T-helper 2 cell (primary cell): ENCODE measurements at regions not wholly inside any gene's neighbourhood (a gene's known extent, or its start where the extent isn't known, plus 50 kb on each side); places are given as distances from the start of the nearest gene placed in this dataset.

Source experiments
- DNase-seq, 5 experiments: peaks; one replicate each; pipeline versions ENCODE4 v3.0.0 to v3.0.0-alpha.2; 2012 to 2022

DNA sequence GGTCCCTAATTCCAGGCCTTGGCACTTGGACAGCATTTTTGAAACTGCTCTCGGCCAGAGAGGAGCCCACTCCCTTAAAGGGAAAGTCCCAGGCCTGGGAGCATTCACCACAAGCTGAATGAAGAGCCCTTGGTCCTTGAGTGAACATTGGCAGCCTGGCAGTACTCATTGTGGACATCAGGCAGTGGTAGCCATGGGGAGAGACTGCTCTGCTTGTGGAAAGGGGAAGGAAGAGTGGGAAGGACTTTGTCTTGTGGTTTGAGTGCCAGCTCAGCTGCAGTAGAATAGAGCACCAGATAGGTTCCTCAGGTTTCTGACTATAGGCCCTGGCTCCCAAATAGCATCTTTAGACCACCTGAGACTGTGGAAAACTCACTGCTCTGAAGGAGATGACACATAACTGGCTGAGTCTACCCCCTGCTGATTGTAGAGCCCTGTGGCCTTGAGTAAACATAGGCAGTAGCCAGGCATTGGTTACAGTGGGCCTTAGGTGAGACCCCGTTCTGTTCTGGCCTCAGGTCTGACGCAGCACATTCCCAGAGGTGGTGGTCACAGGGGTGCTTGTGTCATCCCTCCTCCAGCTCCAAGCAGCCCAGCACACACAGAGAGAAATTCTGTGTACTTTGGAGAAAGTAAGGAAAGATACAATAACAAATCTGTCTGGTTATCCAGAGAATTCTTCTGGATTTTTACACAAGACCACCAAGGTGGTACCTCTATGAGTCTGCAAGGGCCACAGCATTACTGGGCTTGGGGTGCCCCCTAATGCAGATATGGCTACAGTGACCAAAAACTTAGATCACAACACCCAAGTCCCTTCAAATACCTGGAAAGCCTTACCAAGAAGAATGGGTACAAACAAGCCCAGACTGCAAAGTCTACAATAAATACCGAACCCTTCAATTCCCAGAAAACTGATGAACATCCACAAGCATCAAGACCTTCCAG is 153.8 kb downstream of the GNAI1 start:
- no peak for DNase-seq

DNA sequence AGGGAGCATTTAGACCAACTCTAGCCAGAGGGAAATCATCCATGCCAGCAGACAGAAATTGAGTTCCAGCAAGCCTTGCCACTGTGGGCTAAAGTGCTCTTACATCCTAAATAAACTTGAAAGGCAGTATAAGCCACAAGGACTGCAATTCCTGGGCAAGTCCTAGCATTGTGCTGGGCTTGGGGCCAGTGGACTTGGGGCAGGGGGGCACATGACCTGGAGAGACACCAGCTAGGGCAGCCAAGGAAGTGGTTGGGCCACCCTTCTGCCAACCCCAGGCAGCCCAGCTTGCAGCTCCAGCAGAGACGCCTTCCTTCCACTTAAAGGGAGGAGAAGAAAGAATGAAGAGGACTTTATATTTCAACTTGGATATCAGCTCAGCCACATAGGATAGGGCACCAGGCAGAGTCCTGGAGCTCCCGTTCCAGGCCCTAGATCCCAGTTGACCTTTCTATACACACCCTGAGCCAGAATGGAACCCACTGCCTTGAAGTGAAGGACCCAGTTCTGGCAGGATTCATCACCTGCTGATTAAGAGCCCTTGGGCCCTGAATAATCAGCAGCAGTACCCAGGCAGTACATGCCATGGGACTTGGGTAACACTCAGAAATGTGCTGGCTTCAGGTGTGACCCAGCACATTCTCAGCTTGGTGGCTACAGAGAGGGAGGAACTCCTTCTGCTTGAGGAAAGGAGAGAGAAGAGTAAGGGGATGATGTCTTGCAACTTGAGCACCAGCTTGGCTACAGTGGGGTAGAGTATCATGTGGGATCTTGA is 153.0 kb downstream of the GNAI1 start:
- DNase-seq: no peak

DNA sequence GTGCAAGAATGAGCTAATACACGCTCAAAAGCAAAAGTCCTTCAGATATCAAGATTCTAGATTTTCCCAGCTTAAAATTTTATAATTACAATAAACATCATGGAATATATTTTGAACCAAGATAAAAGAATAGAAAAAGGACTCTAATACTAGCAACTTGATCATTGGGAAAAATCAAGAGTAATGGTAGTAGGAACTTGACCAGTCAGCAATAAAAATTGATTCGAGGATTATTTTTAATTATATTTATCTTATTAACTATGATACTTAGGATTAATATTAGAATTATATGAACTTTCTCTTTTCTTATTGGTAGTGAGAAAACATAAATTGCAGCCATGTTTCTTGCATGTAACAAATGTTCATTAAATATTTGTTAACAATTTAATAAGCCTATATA is 152.0 kb downstream of the GNAI1 start:
- no peak for DNase-seq

DNA sequence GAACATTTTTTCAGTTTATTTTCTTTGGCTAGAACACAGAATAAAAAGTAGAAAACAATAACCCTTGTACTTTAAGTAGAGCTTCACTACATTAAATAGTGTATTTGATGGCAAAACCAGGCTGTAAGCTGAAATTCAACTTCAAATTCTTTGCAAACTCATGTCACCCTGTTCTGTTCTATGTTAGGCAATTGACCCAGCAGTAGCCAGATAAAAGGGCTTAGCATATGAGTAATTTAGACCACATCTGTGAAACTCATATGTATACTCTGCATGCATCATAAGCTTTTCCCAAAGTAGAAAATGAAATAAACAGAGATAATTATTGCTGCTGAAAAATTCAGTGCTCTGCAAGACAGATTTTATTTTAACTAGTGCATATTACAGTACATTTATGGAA is 150.2 kb downstream of the GNAI1 start:
- no peak for DNase-seq

DNA sequence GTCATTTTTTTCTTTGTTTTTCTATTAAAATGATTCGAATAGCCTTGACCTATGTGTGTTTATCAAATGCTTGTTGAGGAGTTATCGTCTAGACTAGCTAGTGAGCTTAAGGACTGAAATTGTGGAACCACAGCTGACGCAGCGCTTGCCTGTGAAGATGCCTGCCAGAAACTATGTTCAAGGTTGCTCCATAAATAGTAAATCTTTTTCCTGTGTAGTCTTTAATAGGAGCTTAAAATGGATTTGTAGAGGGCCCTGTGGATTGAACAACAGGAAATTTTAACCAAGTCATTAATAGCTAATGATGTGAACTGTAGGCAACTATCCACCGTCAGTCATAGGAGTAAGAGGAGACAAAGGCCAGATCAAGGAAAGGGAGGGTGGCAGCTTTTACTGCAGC is 145.1 kb downstream of the GNAI1 start:
- no peak for DNase-seq

DNA sequence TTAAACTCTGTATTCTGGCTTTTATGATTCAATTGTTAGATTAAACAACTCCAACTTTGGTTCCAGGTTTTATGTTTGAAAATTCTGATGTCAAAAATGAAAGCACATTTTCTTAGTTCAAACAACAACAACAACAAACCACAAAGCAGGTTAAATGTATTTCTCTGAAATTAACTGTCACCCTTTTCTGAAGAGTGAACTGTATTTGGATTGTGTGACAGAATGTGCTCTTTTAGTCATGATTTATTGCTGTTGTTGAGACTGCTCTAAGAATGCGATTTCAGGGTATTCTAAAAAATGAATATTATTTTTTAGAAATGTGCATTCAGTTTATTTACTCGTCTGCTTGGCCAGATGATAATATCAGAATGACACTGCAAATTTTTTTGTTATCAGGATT is 144.1 kb downstream of the GNAI1 start:
- no peak for DNase-seq

DNA sequence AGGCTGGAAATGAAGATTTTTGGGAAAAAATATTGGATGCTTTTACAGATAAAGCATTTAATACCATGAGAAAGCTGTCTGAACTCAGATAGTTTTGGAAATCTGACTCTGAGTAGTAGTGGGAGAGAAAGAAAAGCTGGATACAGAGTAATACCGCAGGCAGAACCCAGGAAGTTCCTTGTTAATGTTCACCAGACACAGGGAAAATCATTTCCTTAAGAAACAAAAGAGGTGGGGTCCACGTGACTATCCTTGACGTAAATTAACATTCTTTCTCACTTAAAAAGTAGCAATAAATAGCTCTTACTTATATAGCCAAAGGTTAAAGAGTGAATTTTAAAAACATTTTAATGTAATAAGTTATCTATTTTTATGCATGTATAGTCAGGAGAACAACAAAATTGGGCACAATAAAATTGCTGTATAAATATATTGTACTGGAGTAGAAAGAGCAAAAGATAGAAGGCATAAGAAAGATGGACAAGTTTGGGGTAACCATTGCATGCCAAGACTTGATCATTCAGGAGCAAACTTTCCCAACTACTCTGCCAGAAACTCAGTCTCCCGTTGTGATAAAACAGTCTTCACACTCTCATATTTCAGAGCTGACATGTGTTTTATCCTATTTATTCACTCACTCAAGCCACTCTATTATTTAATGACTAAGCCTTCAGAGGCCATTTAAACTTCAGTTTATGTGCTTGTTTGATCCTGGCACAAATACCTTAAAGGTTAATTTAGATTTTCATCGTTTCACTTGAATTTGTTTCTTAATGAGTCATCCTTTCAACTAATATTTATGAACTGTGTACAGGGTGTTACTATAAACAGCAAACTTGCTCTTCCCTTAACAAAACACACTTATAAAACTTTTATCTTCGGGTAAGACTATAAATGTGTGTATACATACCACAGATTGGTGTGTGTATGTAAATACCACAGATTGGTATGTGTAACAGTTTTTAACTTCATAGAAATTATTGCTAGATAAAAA is 143.1 kb downstream of the GNAI1 start:
- no peak for DNase-seq
